Hematopoietic multipotent progenitor cell treated with erythropoietin and hydrocortisone succinate and interleukin-3 and kit ligand, for 4 days (in vitro differentiated cells): ENCODE measurements at regions not wholly inside any gene's neighbourhood (a gene's known extent, or its start where the extent isn't known, plus 50 kb on each side); places are given as distances from the start of the nearest gene placed in this dataset.
"Not testable (repeated sequence)": the region's sequence is repeated elsewhere in the genome, so short reads cannot be mapped to it uniquely, and the experiment has no call there.

Source experiments
- DNase-seq: peaks from one replicate; pipeline ENCODE4 v3.0.0-alpha.2; 2015

DNA sequence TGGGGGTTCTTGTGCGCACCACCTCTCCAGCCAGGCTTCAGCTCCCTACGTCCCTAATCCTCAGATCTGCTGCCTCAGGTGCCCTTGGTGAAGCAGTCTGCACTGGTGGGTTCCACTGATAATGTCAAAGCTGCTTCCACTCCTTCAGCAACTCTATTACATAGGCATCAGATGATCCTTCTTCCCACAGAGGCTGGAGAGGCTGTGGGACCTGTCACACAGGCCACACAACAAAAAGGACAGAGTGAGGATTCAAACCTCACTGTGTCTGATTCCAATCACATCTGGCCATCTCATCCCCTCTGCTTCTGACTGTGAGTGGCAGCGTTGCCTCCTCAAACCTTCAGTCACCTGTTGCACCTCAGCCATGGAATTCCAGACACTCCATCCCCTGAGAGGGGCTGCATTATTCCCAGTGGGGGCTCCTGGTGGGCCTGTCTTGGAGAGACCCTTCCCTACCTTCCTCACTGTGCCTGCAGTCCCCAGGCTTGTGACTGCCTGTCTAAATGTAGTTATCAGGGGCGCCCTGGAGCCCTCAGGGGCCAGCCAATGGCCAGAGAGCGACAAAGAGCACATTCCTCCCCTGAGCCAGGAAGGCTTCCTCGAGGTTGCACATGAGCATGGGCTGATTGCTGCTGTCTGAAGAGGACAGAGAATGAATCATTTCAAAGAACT lies 211.4 kb upstream of the ECI2 start:
- DNase-seq: no peak

GRCh38 chr6:4345543-4345942 lies 210.2 kb upstream of the ECI2 start:
- DNase-seq: no peak

GRCh38 chr6:4344317-4344899 lies 209.0 kb upstream of the ECI2 start:
- DNase-seq: peak; percentile 67

- DNase-seq: no peak
Observed at GRCh38 chr6:4342407-4343137, 207.2 kb upstream of the ECI2 start.

- no peak for DNase-seq
Observed at GRCh38 chr6:4341078-4341797, 205.9 kb upstream of the ECI2 start.

DNA sequence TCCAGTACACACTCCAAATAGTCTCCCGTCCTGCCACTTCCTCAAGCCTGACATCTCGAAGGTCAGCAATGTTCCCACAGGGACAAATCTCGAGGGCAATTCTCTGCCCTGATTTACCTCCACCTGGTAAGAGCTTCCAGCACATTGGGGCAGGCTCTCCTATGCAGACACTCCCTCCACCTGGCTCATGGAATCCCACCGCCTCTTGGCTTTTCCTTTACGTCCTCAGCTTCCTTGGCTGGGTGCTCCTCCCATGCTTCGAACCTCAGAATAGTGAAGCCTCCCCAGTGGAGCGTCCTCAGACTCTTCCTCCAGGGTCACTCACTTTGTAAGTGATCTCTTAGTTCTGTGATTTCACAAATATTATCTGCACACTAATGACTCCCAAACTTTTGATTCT lies 205.2 kb upstream of the ECI2 start:
- DNase-seq: no peak

GRCh38 chr6:4338884-4339283 lies 203.5 kb upstream of the ECI2 start:
- no peak for DNase-seq

DNA sequence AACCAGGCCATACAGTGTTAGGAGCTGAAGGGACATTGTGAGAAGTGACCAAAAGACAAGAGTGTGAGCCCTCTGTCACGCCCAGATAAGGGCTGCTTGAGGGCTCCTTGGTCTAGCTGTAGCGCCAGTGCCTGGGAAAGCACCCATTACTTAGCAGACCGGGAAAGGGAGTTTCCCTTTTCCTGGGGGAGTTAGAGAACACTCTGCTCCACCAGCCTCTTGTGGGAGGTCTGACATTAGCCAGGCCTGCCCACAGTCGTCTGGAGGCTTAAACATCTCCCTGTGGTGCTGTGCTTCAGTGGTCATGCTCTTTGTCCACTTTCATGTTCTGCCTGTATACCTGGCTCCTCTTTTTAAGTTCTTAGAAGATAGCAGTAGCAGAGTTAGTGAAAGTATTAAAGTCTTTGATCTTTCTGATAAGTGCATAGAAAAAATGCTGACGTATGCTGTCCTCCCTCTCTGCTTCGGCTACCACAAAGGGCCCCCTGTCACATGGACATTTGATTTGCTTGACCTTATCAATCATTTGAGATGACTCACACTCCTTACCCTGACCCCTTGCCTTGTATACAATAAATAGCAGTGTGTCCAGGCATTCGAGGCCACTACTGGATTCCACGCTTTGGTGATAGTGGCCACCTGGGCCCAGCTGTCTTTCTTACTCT lies 201.5 kb upstream of the ECI2 start:
- DNase-seq: no peak

DNA sequence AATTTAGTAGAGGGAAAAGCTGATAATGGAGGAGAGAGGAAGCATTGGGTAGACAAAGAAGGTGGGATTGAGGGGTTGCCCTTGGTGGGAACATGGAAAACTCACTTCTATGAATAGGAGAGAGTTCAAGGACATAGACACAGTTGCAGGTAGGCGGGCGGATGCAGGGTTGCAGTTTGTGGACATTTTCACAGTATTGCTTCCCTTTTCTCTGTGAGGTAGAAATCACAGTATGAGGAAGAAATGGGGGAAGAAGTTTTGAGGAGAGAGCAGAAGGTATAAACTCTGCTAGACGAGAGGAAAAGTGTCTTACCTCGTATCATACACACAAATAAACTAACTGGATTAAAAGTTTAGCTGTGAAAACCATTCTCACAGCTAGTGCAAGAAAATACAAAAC lies 200.7 kb upstream of the ECI2 start:
- no peak for DNase-seq

DNA sequence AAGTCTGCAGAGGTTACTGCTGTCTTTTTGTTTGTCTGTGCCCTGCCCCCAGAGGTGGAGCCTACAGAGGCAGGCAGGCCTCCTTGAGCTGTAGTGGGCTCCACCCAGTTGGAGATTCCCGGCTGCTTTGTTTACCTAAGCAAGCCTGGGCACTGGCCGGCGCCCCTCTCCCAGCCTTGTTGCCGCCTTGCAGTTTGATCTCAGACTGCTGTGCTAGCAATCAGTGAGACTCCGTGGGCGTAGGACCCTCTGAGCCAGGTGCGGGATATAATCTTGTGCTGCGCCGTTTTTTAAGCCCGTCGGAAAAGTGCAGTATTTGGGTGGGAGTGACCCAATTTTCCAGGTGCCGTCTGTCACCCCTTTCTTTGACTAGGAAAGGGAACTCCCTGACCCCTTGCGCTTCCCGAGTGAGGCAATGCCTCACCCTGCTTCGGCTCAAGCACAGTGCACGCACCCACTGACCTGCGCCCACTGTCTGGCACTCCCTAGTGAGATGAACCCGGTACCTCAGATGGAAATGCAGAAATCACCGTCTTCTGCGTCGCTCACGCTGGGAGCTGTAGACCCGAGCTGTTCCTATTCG lies 198.9 kb upstream of the ECI2 start:
- not testable (repeated sequence) for DNase-seq

DNA sequence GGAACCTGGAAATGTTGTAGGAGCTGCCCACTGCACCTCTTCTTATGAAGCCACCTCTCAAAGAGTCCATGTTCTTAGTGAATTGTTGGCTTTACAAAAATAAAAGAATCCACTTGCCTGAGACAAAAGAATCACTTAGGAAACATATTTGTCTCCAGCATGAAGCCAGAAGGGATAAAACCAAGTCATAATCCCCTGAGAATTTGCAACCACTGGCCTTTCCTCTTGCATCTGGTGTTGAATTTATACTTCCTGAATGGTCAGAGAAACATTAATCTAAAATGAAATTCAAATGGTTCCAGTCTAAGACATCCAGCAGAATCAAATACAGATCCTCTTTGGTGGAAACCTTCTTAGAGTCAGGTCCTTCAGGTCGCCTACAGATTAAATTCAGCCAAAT lies 192.5 kb upstream of the ECI2 start:
- DNase-seq: no peak

DNA sequence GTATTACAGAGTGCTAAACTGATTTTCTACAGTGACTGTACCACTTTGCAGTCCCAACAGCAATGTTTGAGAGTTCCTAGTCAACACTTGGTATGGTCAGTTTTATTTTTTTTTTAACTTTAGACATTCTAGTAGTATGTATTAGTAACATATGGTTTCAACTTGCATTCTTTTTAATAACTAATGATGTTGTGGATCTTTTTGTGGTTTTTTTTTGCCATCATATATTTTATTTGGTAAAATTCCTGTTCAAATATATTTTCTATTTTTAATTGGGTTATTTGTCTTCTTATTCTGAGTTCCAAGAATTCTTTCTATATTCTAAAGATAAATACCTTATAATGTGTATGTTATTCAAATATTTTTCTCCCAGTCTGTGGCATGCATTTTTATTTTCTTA lies 189.4 kb upstream of the ECI2 start:
- DNase-seq: no peak

DNA sequence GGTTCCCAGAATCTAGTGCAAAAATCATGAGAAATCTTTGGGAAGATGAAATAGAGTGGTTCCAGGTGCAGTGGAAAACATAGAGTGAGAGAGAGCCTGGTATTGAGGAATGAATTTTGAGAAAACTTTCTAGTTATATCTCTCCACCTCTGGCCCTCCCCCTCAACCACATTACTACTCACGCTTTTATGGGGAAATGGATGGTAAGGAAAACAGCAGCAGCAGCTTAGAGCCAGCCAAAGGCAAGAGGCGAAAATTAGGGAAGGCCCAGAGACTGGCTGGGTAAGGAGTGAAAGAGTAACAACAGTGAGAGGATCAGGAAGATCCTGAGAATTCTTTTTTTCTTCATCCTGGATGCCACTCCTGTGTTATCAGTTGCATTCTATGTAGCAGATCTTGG lies 187.9 kb upstream of the ECI2 start:
- DNase-seq: no peak

GRCh38 chr6:4322846-4323309 lies 187.5 kb upstream of the ECI2 start:
- DNase-seq: no peak

GRCh38 chr6:4322134-4322845 lies 186.9 kb upstream of the ECI2 start:
- DNase-seq: no peak

- no peak for DNase-seq
Observed at GRCh38 chr6:4320860-4321259, 185.5 kb upstream of the ECI2 start.

- peak; percentile 18 for DNase-seq
Observed at GRCh38 chr6:4319981-4320683, 184.8 kb upstream of the ECI2 start.

DNA sequence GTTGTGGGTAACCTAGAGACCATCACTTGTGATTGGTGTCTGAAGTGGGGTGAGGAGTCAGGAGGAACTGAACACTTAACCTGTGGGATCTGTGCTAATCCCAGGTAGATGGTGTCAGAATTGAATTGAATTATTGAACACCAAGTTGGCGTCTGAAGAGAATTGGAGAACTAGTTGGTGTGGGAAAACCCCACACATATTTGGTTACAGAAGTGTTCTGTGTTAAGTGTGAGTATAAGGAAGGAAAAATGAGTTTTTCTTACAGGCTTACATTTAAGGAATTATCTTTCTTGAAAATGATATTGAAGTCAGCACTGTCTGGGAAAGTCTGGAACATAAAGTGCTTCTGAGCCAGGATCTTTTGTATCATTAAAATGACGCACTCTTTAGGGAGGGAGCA lies 182.9 kb upstream of the ECI2 start:
- DNase-seq: no peak

- DNase-seq: peak; percentile 66
Observed at GRCh38 chr6:4316867-4317400, 181.6 kb upstream of the ECI2 start.

DNA sequence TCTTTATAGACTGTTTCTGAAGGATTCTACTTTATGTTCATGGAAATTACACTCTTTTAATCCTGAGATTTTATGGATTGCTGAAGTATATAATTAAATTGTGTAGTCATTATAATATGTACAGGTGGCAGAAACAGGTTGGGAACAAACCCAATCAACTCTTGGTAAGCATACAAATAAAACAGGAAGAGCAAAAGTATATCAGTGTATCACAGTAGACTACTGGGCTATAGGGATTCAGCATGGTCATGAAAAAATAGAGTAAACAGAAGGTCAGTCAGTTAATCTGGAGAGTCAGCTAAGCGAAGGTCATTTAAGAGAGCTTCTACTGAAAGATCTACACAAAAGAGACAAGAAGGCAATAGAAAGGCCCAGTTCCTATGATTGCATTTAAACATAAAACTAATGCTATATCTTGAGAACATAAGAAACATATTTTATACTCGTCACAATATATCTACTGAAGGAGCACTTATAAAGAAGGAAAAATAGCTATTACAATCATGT lies 178.9 kb upstream of the ECI2 start:
- DNase-seq: no peak
